Stomach (tissue), 4 donors: ENCODE measurements at regions not wholly inside any gene's neighbourhood (a gene's known extent, or its start where the extent isn't known, plus 50 kb on each side); places are given as distances from the start of the nearest gene placed in this dataset.

Experiments
- CTCF ChIP-seq, 7 experiments: fragments of 450-650 bp in 4 of 7; fragments of 200-600 bp in 3 of 7; sonication (generic) in 3 of 7; IDR thresholded peaks; one replicate each; pipeline ENCODE4 v1.5.1; 2016 to 2019; ENCODE audit warnings: antibody characterized with exemption in 7 of 7, control low read depth in 2 of 7, mild to moderate bottlenecking in 1 of 7
- EP300 ChIP-seq: sonication (generic); formaldehyde crosslinking; IDR thresholded peaks from one replicate; pipeline ENCODE4 v1.6.1; 2017; ENCODE audit warnings: antibody characterized with exemption
- POLR2A ChIP-seq, 4 donors: fragments of 450-650 bp; IDR thresholded peaks; one replicate each; pipeline ENCODE4 v1.6.1; 2016; ENCODE audit warnings: antibody characterized with exemption in 4 of 4, control low read depth in 2 of 4, mild to moderate bottlenecking in 1 of 4, moderate library complexity in 1 of 4
- POLR2AphosphoS5 ChIP-seq, 3 donors: sonication (generic); formaldehyde crosslinking; IDR thresholded peaks; one replicate each; pipeline ENCODE4 v1.6.1; 2016; ENCODE audit warnings: antibody characterized with exemption in 3 of 3

- no peak for TF ChIP-seq CTCF (IDR thresholded peaks at IDR 0.05)
- no peak for TF ChIP-seq POLR2AphosphoS5 (IDR thresholded peaks at IDR 0.05)
- no peak for TF ChIP-seq EP300
- TF ChIP-seq POLR2A (IDR thresholded peaks at IDR 0.05): no peak
These were observed 1638.3 kb upstream of the ZEB2 start for GRCh38 chr2:146158072-146158674.
